ENCODE measurements at regions not wholly inside any gene's neighbourhood (a gene's known extent, or its start where the extent isn't known, plus 50 kb on each side); places are given as distances from the start of the nearest gene placed in this dataset.

DNA sequence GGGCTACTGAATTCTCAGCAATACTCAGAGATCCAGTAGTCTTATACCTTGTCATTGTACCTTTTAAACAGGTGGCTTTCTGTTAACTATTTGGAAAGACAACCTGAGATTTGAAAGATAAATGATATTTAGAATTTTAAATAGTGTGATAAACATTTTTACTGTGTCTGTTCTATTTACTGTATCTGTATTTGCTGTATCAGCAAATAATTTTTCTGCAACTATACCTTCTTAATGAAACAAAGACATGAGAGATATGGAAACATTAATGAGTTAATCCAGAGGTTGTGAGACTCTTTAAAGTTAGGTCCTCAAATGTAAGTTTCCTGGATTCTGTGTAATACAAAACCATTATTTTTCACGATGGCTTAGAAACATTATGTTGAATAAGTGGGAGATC is 249.6 kb downstream of the CCDC59 start:
- H3K9me3 ChIP-seq (ENCODE audit: insufficient read depth, low read length), result no peaks in the 10 kb centered on the region
- no peak overlapping the region for H3K9ac ChIP-seq (ENCODE audit: low read length)
- H3K36me3 ChIP-seq (replicated peaks; ENCODE audit: low read depth, low read length), result no peaks in the 10 kb centered on the region
- no peak overlapping the region for H3K4me3 ChIP-seq (ENCODE audit: low read length)
- no peaks in the 10 kb centered on the region for H3K4me1 ChIP-seq (ENCODE audit: low read length)
- no peaks in the 10 kb centered on the region for H4K20me1 ChIP-seq (ENCODE audit: insufficient read depth, low read length)
- no peak overlapping the region for H3K4me2 ChIP-seq (ENCODE audit: low read length)
- H3K79me2 ChIP-seq (ENCODE audit: low read length), result no peaks in the 10 kb centered on the region
- no peak overlapping the region for H2AFZ ChIP-seq (ENCODE audit: low read depth, low read length)
- TF ChIP-seq EZH2phosphoT487 (IDR thresholded peaks at IDR 0.05; ENCODE audit: low read depth), result no peak
- TF ChIP-seq, protein P1, sequence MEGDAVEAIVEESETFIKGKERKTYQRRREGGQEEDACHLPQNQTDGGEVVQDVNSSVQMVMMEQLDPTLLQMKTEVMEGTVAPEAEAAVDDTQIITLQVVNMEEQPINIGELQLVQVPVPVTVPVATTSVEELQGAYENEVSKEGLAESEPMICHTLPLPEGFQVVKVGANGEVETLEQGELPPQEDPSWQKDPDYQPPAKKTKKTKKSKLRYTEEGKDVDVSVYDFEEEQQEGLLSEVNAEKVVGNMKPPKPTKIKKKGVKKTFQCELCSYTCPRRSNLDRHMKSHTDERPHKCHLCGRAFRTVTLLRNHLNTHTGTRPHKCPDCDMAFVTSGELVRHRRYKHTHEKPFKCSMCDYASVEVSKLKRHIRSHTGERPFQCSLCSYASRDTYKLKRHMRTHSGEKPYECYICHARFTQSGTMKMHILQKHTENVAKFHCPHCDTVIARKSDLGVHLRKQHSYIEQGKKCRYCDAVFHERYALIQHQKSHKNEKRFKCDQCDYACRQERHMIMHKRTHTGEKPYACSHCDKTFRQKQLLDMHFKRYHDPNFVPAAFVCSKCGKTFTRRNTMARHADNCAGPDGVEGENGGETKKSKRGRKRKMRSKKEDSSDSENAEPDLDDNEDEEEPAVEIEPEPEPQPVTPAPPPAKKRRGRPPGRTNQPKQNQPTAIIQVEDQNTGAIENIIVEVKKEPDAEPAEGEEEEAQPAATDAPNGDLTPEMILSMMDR (IDR thresholded peaks at IDR 0.05; ENCODE audit: low read depth, low read length), result no peak
- no peaks in the 10 kb centered on the region for H3K27me3 ChIP-seq (ENCODE audit: low read depth, low read length)
- H3K27ac ChIP-seq (ENCODE audit: low read length), result no peak overlapping the region

DNA sequence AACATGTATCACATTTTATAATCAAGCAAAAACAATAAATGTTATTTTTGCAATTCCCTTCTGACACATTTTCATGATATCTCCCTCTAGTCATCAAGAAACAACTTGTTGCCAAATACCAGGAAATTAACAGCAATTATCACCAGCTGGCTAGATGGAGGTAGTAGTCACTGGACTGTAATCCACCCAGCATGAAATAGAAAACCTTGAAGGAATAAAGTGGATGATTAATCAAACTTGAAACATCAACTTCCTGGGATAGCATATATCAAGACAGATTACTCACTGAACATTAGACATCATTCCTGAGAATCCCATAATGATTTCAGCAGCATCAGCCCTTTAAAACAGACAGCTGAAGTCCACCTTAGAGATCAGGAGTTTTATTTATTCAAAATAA is 259.0 kb downstream of the CCDC59 start:
- Histone ChIP-seq H3K27ac (ENCODE audit: low read length) (no peak overlapping the region), H3K27me3 (ENCODE audit: low read depth, low read length) (no peaks in the 10 kb centered on the region), H2AFZ (ENCODE audit: low read depth, low read length) (no peak overlapping the region), H3K4me3 (ENCODE audit: low read length) (no peak overlapping the region), H3K9me3 (ENCODE audit: insufficient read depth, low read length) (no peaks in the 10 kb centered on the region), H3K79me2 (ENCODE audit: low read length) (no peaks in the 10 kb centered on the region), H3K36me3 (replicated peaks; ENCODE audit: low read depth, low read length) (no peaks in the 10 kb centered on the region), H4K20me1 (ENCODE audit: insufficient read depth, low read length) (no peaks in the 10 kb centered on the region), H3K4me2 (ENCODE audit: low read length) (no peak overlapping the region), H3K4me1 (ENCODE audit: low read length) (no peaks in the 10 kb centered on the region), H3K9ac (ENCODE audit: low read length) (no peak overlapping the region)
- no peak for TF ChIP-seq EZH2phosphoT487 (IDR thresholded peaks at IDR 0.05; ENCODE audit: low read depth)
- TF ChIP-seq, protein P1 (IDR thresholded peaks at IDR 0.05; ENCODE audit: low read depth, low read length), result no peak

DNA sequence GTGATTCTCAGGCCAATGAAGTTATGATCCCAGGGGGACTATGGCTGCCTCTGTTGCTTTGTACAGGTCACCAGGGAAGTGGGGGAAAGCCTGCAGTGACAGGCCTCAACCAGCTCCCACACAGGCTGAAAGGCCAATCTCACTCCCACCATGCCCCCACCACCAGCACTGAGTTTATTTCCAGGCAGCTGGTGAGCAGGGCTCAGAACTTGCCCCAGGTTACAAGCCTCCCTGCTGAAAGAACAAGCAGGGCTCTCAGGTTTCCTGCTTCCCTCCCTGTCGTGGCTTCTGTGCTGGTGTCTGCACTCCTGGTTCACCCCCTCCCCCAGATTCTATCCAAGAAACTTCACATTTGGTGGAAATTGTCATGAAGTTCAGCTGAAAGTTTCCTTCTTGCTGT is 260.3 kb downstream of the CCDC59 start:
- Histone ChIP-seq H2AFZ (ENCODE audit: low read depth, low read length) (no peak overlapping the region), H4K20me1 (ENCODE audit: insufficient read depth, low read length) (no peaks in the 10 kb centered on the region), H3K27me3 (ENCODE audit: low read depth, low read length) (no peaks in the 10 kb centered on the region), H3K4me1 (ENCODE audit: low read length) (no peaks in the 10 kb centered on the region), H3K4me2 (ENCODE audit: low read length) (no peak overlapping the region), H3K36me3 (replicated peaks; ENCODE audit: low read depth, low read length) (no peaks in the 10 kb centered on the region), H3K79me2 (ENCODE audit: low read length) (no peaks in the 10 kb centered on the region), H3K9me3 (ENCODE audit: insufficient read depth, low read length) (no peaks in the 10 kb centered on the region), H3K9ac (ENCODE audit: low read length) (no peak overlapping the region), H3K4me3 (ENCODE audit: low read length) (no peak overlapping the region), H3K27ac (ENCODE audit: low read length) (no peak overlapping the region)
- TF ChIP-seq, protein P1 (IDR thresholded peaks at IDR 0.05; ENCODE audit: low read depth, low read length), result no peak
- no peak for TF ChIP-seq EZH2phosphoT487 (IDR thresholded peaks at IDR 0.05; ENCODE audit: low read depth)

DNA sequence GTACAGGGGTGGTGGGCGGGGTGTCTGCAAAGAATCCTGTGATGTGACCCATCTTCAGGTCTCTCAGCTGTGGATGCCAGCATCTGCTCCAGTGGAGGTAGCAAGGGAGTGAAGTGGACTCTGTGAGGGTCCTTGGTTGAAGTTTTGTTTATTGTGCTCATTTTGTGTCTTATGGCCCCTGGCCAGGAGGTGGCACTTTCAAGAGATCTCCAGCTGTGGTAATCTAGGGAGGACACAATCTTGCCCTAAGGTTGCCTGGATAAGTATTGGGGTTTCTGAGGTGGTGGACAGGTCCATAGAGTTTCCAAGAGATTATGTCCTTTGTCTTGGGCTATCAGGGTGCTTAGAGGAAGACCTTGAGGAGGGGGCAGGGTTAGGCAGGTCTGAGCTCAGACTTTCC is 260.7 kb downstream of the CCDC59 start:
- Histone ChIP-seq H3K27me3 (ENCODE audit: low read depth, low read length) (no peaks in the 10 kb centered on the region), H2AFZ (ENCODE audit: low read depth, low read length) (no peak overlapping the region), H3K9me3 (ENCODE audit: insufficient read depth, low read length) (no peaks in the 10 kb centered on the region), H3K4me2 (ENCODE audit: low read length) (no peak overlapping the region), H3K79me2 (ENCODE audit: low read length) (no peaks in the 10 kb centered on the region), H3K4me1 (ENCODE audit: low read length) (no peaks in the 10 kb centered on the region), H3K9ac (ENCODE audit: low read length) (no peak overlapping the region), H3K36me3 (replicated peaks; ENCODE audit: low read depth, low read length) (no peaks in the 10 kb centered on the region), H4K20me1 (ENCODE audit: insufficient read depth, low read length) (no peaks in the 10 kb centered on the region), H3K27ac (ENCODE audit: low read length) (no peak overlapping the region), H3K4me3 (ENCODE audit: low read length) (no peak overlapping the region)
- TF ChIP-seq, protein P1 (IDR thresholded peaks at IDR 0.05; ENCODE audit: low read depth, low read length), result no peak
- no peak for TF ChIP-seq EZH2phosphoT487 (IDR thresholded peaks at IDR 0.05; ENCODE audit: low read depth)
